Gastrocnemius medialis (tissue), 4 donors: ENCODE measurements at regions not wholly inside any gene's neighbourhood (a gene's known extent, or its start where the extent isn't known, plus 50 kb on each side); places are given as distances from the start of the nearest gene placed in this dataset.

ENCODE experiments used
- POLR2A ChIP-seq, 2 donors: fragments of 450-650 bp; IDR thresholded peaks; one replicate each; pipeline ENCODE4 v1.6.1; 2017; ENCODE audit warnings: antibody characterized with exemption in 2 of 2, mild to moderate bottlenecking in 2 of 2, moderate library complexity in 2 of 2
- TF ChIP-seq, protein P1 (sequence below), 5 experiments: fragments of 450-650 bp in 3 of 5; fragments of 200-600 bp in 2 of 5; sonication (generic) in 2 of 5; IDR thresholded peaks in 4 of 5; conservative IDR thresholded peaks in 1 of 5; 1 replicate in 4 of 5; 2 replicates in 1 of 5; pipeline ENCODE4 v1.5.1; 2016 to 2019; ENCODE audit warnings: antibody characterized with exemption in 5 of 5, mild to moderate bottlenecking in 3 of 5, moderate library complexity in 3 of 5

DNA sequence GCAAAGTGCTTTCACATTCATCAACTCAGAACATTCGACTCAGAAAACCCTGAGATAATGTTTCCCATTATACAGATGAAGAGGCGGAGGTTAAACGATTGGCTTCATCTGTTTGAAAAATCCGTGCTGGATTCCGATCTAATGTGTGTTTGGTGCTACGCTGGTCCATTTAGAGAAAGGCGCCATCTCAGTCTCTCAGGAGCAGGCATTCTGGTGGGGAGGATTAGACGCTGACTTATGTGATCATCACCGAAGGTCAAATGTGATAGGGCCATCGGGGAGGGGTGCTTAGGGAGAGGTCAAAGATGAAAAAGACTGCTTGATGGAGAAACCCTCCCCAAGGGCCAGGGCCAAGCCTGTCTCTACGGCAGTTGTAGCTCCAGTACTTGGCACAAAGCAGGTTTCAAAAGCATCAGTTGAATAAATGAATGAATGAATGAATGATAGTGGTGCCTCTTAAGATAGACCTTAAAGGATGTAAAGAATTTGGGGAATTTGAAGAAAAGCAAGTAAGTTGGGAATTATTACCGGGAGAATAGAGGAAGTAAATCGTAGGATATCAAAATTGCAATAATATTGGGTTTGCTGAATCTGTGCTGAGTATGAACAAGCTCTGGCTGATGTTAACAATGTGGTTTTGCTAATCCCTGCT, 160.6 kb upstream of the SHB start:
- TF ChIP-seq, protein P1, sequence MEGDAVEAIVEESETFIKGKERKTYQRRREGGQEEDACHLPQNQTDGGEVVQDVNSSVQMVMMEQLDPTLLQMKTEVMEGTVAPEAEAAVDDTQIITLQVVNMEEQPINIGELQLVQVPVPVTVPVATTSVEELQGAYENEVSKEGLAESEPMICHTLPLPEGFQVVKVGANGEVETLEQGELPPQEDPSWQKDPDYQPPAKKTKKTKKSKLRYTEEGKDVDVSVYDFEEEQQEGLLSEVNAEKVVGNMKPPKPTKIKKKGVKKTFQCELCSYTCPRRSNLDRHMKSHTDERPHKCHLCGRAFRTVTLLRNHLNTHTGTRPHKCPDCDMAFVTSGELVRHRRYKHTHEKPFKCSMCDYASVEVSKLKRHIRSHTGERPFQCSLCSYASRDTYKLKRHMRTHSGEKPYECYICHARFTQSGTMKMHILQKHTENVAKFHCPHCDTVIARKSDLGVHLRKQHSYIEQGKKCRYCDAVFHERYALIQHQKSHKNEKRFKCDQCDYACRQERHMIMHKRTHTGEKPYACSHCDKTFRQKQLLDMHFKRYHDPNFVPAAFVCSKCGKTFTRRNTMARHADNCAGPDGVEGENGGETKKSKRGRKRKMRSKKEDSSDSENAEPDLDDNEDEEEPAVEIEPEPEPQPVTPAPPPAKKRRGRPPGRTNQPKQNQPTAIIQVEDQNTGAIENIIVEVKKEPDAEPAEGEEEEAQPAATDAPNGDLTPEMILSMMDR (IDR thresholded peaks at IDR 0.05 in 4 of 5, conservative IDR thresholded peaks at IDR 0.05 in 1 of 5): no peak
- no peak for TF ChIP-seq POLR2A (IDR thresholded peaks at IDR 0.05)
